GM18870 (cell line): ENCODE measurements at regions not wholly inside any gene's neighbourhood (a gene's known extent, or its start where the extent isn't known, plus 50 kb on each side); places are given as distances from the start of the nearest gene placed in this dataset.
A peak's percentile ranks its signal among the peaks of the same experiment; 100 is the strongest.
"Not testable (repeated sequence)": the region's sequence is repeated elsewhere in the genome, so short reads cannot be mapped to it uniquely, and the experiment has no call there.

Experiments
- ATAC-seq: cut with Tn5 transposase; IDR thresholded peaks from one replicate; pipeline ENCODE4 v1.9.1; 2021; ENCODE audit warnings: moderate library complexity; ENCODE audit not compliant: unreplicated experiment

DNA sequence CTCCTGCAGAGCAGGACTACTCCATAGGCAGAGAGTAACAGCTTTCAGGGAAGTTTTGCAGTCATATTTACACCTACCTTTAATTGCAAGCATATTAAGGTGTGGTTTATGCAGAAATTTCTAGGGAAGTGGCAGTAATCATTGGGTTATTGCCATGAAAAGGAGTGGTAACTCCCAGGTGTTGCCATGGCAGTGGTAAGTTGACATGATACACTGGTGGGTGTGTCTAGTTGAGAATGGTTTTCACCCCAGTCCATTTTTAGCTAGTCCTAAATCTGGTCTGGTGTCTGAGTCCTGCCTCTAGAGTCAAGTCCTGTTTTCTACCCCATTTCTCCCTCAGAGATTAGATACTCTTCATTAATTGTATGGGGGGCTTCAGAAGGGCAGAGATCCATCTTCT lies 128.4 kb upstream of the GMNC start:
- ATAC-seq: no peak

DNA sequence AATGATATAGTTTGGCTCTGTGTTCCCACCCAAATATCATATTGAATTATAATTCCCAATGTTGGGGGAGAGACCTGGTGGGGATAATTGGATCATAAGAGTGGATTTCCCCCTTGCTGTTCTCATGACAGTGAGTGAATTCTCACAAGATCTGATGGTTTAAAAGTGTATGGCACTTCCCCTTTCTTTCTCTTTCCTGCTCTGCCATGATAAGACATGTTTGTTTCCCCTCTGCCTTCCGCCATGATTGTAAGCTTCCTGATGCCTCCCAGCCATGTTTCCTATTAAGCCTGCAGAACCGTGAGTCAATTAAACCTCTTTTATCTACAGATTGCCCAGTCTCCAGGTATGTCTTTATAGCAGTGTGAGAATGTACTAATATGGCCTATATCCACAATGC lies 126.7 kb upstream of the GMNC start:
- ATAC-seq: no peak

DNA sequence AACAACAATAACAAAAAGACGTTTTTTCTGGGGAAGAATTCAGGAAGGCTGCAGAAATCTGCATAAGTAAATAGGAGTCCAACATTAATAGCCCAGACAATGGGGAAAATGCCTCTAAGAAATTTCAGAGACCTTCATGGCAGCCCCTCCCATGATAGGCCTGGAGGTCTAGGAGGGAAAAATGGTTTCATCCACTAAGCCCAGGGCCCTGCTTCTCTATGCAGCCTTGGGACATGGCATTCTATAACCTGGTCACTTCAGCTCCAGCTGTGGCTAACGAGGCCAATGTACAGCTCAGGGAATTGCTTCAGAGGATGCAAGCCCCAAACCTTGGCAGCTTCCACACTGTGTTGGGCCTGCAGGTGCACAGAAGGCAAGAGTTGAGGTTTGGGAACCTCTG lies 125.6 kb upstream of the GMNC start:
- ATAC-seq: no peak

DNA sequence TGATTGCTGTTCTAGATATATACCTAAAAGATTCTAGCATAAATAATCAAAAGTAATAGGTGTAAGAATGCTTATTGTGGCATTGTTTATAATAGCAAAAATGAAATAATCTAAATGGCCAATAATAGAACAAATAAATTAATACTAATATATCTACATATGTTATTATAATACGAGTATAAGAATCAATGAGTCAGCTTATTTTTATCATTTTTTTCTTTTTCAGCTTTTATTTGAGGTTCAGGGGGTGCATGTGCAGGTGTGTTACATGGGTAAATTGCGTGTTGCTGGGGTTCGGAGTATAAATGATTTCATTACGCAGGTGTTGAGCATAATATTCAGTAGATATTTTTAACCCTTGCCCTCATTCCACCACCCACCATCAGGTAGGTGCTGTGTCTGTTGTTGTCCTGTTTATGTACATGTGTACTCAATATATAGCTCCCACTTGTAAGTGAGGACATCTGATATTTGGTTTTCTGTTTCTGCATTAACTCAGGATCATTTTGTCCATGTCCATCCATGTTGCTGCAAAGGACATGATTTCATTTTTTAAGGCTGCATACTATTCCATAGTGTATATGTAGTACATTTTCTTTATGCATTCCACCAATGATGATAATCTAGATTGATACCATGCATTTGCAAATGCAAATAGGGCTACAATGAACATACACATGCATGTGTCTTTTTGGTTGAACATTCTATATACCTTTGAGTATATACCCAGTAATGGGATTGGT lies 122.2 kb upstream of the GMNC start:
- no peak for ATAC-seq

DNA sequence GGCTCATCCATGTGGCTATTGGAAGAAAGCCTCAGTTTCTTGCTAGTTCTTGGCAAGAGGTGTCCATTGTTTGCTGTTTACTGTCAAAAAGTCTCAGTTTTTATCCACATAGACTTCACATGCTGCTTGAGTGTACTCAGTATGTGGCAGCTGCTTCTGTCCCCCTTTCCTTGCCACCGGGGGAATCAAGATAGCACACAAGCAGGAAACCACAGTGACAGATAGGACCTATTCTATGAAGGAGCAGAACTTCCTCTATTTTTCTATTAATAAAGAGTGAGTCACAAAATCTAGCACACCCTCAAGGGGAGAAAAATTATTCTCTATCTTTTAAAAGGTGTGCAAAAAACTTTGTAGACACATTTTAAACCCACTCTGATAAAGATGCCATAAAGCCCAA lies 121.4 kb upstream of the GMNC start:
- peak; percentile 70 for ATAC-seq

GRCh38 chr3:190973771-190974170 lies 111.3 kb upstream of the GMNC start:
- no peak for ATAC-seq

DNA sequence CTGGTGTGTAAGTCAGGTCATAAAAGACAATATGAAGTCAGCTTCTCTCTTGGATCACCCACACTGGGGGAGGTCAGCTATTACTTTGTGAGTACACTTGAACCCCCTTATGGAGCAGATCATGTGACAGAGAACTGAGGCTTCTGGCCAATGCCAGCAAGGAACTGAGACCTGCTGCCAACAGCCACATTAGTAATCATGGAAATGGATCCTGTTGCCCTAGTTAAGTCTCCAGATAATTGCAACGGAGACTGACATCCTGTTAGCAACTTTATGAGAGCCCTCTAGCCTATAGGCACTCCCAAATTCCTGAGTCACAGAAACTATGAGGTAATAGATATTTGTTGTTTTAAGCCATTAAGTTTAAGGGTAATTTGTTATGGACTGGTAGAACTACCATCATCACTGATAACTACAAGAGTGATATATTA lies 110.4 kb upstream of the GMNC start:
- ATAC-seq: no peak

- no peak for ATAC-seq
These were observed 109.7 kb upstream of the GMNC start for GRCh38 chr3:190972196-190972595.

DNA sequence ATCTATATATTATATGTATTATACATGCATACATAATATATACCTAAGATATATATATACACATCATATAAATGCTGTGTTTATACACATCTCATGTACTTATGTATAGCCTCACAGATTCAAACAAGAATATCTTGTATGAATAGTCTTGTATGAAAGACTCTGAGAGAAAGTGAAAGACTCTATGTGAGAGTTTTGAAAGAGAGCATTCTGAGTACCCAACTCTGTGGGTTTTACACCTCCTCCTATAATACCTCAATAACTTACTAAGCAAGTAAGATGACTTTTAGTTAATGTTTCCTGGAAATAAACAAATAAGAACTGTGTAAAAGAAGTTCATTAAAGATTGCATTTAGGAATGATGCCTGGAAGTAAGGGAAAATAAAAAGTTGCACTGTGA lies 108.1 kb upstream of the GMNC start:
- ATAC-seq: no peak

- ATAC-seq: no peak
These were observed 106.1 kb upstream of the GMNC start for GRCh38 chr3:190968616-190969015.

- ATAC-seq: not testable (repeated sequence)
These were observed 102.4 kb upstream of the GMNC start for GRCh38 chr3:190964931-190965330.

- no peak for ATAC-seq
These were observed 96.6 kb upstream of the GMNC start for GRCh38 chr3:190959077-190959476.

- ATAC-seq: no peak
These were observed 79.3 kb upstream of the GMNC start for GRCh38 chr3:190941694-190942260.

DNA sequence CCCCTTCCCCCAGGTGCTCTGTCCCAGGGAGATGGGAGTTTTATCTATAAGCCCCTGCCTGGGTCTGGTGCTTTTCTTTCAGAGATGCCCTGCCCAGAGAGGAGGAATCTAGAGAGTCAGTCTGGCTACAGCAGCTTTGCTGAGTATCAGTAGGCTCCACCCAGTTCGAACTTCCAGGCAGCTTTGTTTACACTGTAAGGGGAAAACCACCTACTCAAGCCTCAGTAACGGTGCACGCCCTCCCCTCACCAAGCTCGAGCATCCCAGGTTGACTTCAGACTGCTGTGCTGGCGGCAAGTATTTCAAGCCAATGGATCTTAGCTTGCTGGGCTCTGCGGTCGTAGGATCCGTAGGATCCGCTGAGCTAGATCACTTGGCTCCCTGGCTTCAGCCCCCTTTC lies 72.1 kb upstream of the GMNC start:
- ATAC-seq: not testable (repeated sequence)

- ATAC-seq: no peak
These were observed 64.1 kb upstream of the GMNC start for GRCh38 chr3:190926619-190927018.

DNA sequence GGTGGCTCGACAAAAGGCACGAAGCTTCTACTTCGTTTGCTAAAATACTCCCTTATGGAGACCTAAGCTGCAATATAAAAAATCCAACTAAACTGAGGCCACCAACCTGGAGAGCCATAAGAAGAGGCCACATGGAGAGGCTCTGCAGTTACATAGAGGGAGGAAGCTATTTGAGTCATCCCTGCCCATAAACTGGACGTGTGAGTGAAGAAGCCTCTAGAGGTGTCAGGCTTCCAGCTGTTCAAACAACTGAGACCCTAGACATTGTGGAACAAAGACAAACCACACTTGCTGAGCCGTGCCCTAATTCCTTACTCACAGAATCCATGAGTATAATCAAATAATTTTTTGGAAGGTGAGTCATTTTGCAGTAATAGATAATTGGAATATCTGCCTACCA lies 50.2 kb upstream of the GMNC start:
- ATAC-seq: no peak
